ENCODE measurements at regions not wholly inside any gene's neighbourhood (a gene's known extent, or its start where the extent isn't known, plus 50 kb on each side); places are given as distances from the start of the nearest gene placed in this dataset.
A peak's percentile ranks its signal among the peaks of the same experiment; 100 is the strongest.

GRCh38 chr2:24439971-24440340, 51.1 kb upstream of the NCOA1 start:
- DNase-seq (ENCODE audit: low read depth, low spot score), result no peak

- no peak for DNase-seq (ENCODE audit: low read depth, low spot score)
Measured at GRCh38 chr2:24439280-24439970, 51.6 kb upstream of the NCOA1 start.

- no peak for DNase-seq (ENCODE audit: low read depth, low spot score)
Measured at GRCh38 chr2:24438106-24438505, 52.9 kb upstream of the NCOA1 start.

GRCh38 chr2:24435391-24436316, 55.4 kb upstream of the NCOA1 start:
- DNase-seq (ENCODE audit: low read depth, low spot score), result peak; percentile 79

GRCh38 chr2:24434541-24434940, 56.5 kb upstream of the NCOA1 start:
- no peak for DNase-seq (ENCODE audit: low read depth, low spot score)

- no peak for DNase-seq (ENCODE audit: low read depth, low spot score)
Measured at GRCh38 chr2:24432735-24433134, 58.3 kb upstream of the NCOA1 start.

- DNase-seq (ENCODE audit: low read depth, low spot score), result no peak
Measured at GRCh38 chr2:24432121-24432520, 58.9 kb upstream of the NCOA1 start.

GRCh38 chr2:24429197-24430074, 61.6 kb upstream of the NCOA1 start:
- DNase-seq (ENCODE audit: low read depth, low spot score), result peak; percentile 87

- no peak for DNase-seq (ENCODE audit: low read depth, low spot score)
Measured at GRCh38 chr2:24424387-24424786, 64.1 kb upstream of the ITSN2 start.

GRCh38 chr2:24423095-24423494, 62.8 kb upstream of the ITSN2 start:
- DNase-seq (ENCODE audit: low read depth, low spot score), result no peak

- DNase-seq (ENCODE audit: low read depth, low spot score), result peak; percentile 69
Measured at GRCh38 chr2:24421668-24422067, 61.3 kb upstream of the ITSN2 start.

- no peak for DNase-seq (ENCODE audit: low read depth, low spot score)
Measured at GRCh38 chr2:24420373-24420772, 60.0 kb upstream of the ITSN2 start.

- no peak for DNase-seq (ENCODE audit: low read depth, low spot score)
Measured at GRCh38 chr2:24418166-24418841, 58.0 kb upstream of the ITSN2 start.

GRCh38 chr2:24412812-24413211, 52.5 kb upstream of the ITSN2 start:
- no peak for DNase-seq (ENCODE audit: low read depth, low spot score)

GRCh38 chr2:24411488-24412151, 51.3 kb upstream of the ITSN2 start:
- DNase-seq (ENCODE audit: low read depth, low spot score), result no peak

- DNase-seq (ENCODE audit: low read depth, low spot score), result no peak
Measured at GRCh38 chr2:24410976-24411375, 50.6 kb upstream of the ITSN2 start.

GRCh38 chr2:24409700-24410556, 49.6 kb upstream of the ITSN2 start:
- DNase-seq (ENCODE audit: low read depth, low spot score), result peak; percentile 84

Data from astrocyte of the hippocampus (primary cell).